IPS-15b (cell line): ENCODE measurements at regions not wholly inside any gene's neighbourhood (a gene's known extent, or its start where the extent isn't known, plus 50 kb on each side); places are given as distances from the start of the nearest gene placed in this dataset.

Experiments used
- H3K27me3 ChIP-seq: one replicate; pipeline ENCODE4 v1.6.1; 2013; ENCODE audit warnings: low read length; ENCODE audit not compliant: control insufficient read depth, insufficient read depth
- H3K36me3 ChIP-seq: one replicate; pipeline ENCODE4 v1.6.1; 2013; ENCODE audit warnings: low read length; ENCODE audit not compliant: control insufficient read depth, insufficient read depth
- H3K4me1 ChIP-seq: one replicate; pipeline ENCODE4 v1.6.1; 2013; ENCODE audit warnings: mild to moderate bottlenecking, low read length; ENCODE audit not compliant: control insufficient read depth, insufficient read depth
- H3K4me3 ChIP-seq: one replicate; pipeline ENCODE4 v1.5.1; 2013; ENCODE audit warnings: low read depth, low read length
- H3K9ac ChIP-seq: one replicate; pipeline ENCODE4 v1.6.1; 2013; ENCODE audit warnings: low read depth, mild to moderate bottlenecking, low read length
- H3K9me3 ChIP-seq: one replicate; pipeline ENCODE4 v1.6.1; 2013; ENCODE audit warnings: mild to moderate bottlenecking, low read length; ENCODE audit not compliant: control insufficient read depth, insufficient read depth

DNA sequence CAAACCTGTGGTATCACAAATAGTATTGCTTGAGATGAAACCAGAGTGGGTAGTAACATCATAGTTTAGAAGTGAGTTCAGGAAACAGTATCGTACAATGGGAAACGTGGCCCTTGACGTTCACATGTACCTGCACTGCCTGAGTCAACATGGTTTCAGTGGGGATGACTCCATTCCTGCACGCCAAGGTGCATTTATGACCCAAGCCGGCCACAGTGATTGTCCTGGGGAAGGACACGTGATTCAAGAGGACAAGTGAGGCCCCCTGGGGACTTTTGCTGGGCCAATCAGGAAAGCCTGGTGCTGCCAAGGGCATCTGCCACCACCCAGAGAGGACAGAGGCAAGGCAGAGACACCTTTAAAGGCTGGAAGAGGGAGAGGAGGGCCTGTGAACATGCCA, 119.2 kb downstream of the AXIN2 start:
- Histone ChIP-seq H3K4me1 (no peaks in the 10 kb centered on the region), H3K27me3 (no peaks in the 10 kb centered on the region), H3K9ac (no peak overlapping the region), H3K9me3 (no peaks in the 10 kb centered on the region), H3K4me3 (no peak overlapping the region), H3K36me3 (no peaks in the 10 kb centered on the region)

DNA sequence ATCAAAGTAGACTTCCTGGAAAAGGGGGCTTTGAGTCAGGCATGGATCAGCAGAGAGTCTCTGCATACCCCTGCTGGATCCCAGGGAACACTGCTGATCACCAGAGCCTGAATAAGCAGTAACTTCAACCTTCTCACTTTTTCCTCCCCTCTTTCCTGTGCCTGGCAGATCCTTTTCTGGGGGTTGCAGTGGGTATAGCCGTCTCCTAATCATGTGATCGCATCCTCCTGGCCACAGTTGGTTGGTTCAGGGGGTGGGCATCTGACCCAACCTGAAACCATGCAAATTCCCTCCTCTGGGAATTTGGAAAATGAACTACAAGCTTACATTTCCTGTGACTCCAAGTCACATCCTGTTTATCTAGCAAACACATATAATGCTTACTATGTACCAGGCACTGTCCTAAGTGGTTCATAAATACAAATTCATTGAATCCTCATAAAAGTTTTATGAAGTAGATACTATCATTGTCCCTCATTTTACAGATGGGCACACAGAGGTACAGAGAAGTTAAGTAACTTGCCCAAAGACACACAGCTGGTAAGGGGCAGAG, 120.3 kb downstream of the AXIN2 start:
- Histone ChIP-seq H3K27me3 (no peaks in the 10 kb centered on the region), H3K4me3 (no peak overlapping the region), H3K36me3 (no peaks in the 10 kb centered on the region), H3K9ac (no peak overlapping the region), H3K4me1 (no peaks in the 10 kb centered on the region), H3K9me3 (no peaks in the 10 kb centered on the region)

DNA sequence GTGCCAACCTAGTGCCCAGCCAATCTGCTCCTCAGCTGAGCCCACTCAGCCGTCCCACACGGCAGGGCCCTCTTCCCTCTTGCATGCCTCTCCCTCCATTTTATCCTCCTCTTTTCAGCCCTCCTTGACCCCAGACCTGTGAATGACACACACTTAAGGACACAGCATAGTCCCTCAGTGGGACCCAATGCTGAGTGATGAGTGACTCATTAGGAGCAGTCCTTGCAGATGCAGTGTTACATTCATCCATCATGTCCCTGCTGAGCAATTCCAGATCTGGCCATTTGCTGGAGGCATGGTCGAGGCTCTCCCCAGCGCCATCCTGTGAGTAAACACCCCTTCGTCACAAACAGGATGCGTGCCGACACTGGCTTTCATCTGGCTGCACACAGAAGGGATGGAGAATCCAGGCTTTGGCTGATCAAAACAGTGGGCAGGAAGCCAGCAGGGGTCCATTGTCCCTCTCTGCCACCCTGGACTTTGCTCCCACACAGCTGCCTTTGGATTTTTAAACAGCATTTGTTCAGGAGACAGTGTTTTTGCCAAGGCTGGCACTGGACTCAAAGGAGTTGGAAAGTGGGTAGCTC, 122.6 kb downstream of the AXIN2 start:
- Histone ChIP-seq H3K4me1 (no peaks in the 10 kb centered on the region), H3K9ac (no peak overlapping the region), H3K36me3 (no peaks in the 10 kb centered on the region), H3K9me3 (no peaks in the 10 kb centered on the region), H3K27me3 (no peaks in the 10 kb centered on the region), H3K4me3 (no peak overlapping the region)

- no peak overlapping the region for H3K9ac ChIP-seq
- no peaks in the 10 kb centered on the region for H3K36me3 ChIP-seq
- no peaks in the 10 kb centered on the region for H3K9me3 ChIP-seq
- no peaks in the 10 kb centered on the region for H3K27me3 ChIP-seq
- no peak overlapping the region for H3K4me3 ChIP-seq
- H3K4me1 ChIP-seq: no peaks in the 10 kb centered on the region
Measured at GRCh38 chr17:65438173-65438572, 123.3 kb downstream of the AXIN2 start.

DNA sequence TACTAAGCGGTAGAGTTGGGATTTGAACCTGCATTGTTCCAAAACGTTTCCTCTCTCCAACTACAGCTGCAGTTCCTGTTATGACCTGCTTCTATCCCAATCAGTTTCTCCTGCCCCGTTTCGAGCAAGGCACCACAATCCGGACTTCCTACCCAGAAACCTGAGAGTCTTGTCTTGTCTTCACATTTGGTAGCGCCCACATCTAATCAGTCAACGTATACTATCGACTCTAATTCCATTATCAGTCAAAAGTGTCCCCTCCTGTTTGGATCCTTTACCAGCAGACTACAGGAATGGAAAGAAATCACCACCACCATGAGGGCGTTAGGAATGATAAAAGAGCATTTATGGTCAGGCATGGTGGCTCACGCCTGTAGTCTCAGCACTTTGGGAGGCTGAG, 124.6 kb downstream of the AXIN2 start:
- Histone ChIP-seq H3K4me1 (no peaks in the 10 kb centered on the region), H3K36me3 (no peaks in the 10 kb centered on the region), H3K4me3 (no peak overlapping the region), H3K9me3 (no peaks in the 10 kb centered on the region), H3K9ac (no peak overlapping the region), H3K27me3 (no peaks in the 10 kb centered on the region)

GRCh38 chr17:65434878-65435277, 126.6 kb downstream of the AXIN2 start:
- Histone ChIP-seq H3K36me3 (no peaks in the 10 kb centered on the region), H3K27me3 (no peaks in the 10 kb centered on the region), H3K9me3 (no peaks in the 10 kb centered on the region), H3K4me3 (no peak overlapping the region), H3K4me1 (no peaks in the 10 kb centered on the region), H3K9ac (no peak overlapping the region)

- H3K4me3 ChIP-seq: no peak overlapping the region
- H3K27me3 ChIP-seq: no peaks in the 10 kb centered on the region
- H3K36me3 ChIP-seq: no peaks in the 10 kb centered on the region
- H3K9me3 ChIP-seq: no peaks in the 10 kb centered on the region
- H3K4me1 ChIP-seq: no peaks in the 10 kb centered on the region
- no peak overlapping the region for H3K9ac ChIP-seq
Measured at GRCh38 chr17:65434251-65434650, 127.2 kb downstream of the AXIN2 start.

DNA sequence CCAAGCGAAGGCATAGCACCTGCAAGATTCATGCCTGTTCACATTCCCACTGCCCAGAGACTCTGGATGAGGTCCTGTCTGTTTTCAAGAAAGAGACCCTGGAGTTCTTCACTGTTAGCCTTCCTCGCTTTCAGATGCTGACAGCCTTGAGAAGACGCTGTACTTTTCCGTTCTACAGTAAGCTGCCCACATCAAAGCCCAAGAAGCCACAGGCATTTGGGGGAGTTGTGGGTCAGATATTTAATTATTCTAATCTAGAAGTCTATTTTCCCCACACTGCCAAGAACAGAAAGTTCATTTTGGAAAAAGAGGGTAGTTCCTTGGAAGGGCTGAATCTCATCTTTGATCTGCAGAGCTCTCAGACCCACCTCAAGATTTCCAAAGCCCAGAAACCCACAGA, 127.9 kb downstream of the AXIN2 start:
- H3K27me3 ChIP-seq: no peaks in the 10 kb centered on the region
- H3K9ac ChIP-seq: no peak overlapping the region
- no peaks in the 10 kb centered on the region for H3K4me1 ChIP-seq
- H3K4me3 ChIP-seq: no peak overlapping the region
- H3K36me3 ChIP-seq: no peaks in the 10 kb centered on the region
- H3K9me3 ChIP-seq: no peaks in the 10 kb centered on the region

DNA sequence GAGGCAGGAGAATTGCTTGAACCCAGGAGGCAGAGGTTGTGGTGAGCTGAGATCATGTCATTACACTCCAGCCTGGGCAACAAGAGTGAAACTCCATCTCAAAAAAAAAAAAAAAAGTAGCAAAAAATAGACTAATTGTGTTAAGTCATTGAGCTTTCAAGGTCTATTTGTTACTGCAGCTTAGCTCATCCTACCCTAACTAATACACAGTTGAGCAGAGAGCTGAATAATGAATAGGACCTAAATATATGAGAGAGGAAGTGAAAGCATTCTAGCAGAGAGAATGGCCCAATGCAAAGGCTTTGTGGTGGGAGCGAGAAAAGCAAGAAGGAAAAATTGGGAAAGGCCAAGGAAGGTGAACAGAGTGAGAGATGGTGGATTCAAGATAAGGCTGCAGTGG, 128.3 kb downstream of the AXIN2 start:
- no peaks in the 10 kb centered on the region for H3K27me3 ChIP-seq
- no peaks in the 10 kb centered on the region for H3K4me1 ChIP-seq
- H3K4me3 ChIP-seq: no peak overlapping the region
- no peaks in the 10 kb centered on the region for H3K9me3 ChIP-seq
- no peaks in the 10 kb centered on the region for H3K36me3 ChIP-seq
- H3K9ac ChIP-seq: no peak overlapping the region

- H3K4me3 ChIP-seq: no peak overlapping the region
- H3K9ac ChIP-seq: no peak overlapping the region
- no peaks in the 10 kb centered on the region for H3K9me3 ChIP-seq
- H3K36me3 ChIP-seq: no peaks in the 10 kb centered on the region
- H3K27me3 ChIP-seq: no peaks in the 10 kb centered on the region
- no peaks in the 10 kb centered on the region for H3K4me1 ChIP-seq
Measured at GRCh38 chr17:65431116-65431515, 130.3 kb downstream of the AXIN2 start.

GRCh38 chr17:65430209-65430833, 131.1 kb downstream of the AXIN2 start:
- Histone ChIP-seq H3K27me3 (no peaks in the 10 kb centered on the region), H3K4me3 (no peak overlapping the region), H3K9me3 (no peaks in the 10 kb centered on the region), H3K36me3 (no peaks in the 10 kb centered on the region), H3K9ac (no peak overlapping the region), H3K4me1 (no peaks in the 10 kb centered on the region)

DNA sequence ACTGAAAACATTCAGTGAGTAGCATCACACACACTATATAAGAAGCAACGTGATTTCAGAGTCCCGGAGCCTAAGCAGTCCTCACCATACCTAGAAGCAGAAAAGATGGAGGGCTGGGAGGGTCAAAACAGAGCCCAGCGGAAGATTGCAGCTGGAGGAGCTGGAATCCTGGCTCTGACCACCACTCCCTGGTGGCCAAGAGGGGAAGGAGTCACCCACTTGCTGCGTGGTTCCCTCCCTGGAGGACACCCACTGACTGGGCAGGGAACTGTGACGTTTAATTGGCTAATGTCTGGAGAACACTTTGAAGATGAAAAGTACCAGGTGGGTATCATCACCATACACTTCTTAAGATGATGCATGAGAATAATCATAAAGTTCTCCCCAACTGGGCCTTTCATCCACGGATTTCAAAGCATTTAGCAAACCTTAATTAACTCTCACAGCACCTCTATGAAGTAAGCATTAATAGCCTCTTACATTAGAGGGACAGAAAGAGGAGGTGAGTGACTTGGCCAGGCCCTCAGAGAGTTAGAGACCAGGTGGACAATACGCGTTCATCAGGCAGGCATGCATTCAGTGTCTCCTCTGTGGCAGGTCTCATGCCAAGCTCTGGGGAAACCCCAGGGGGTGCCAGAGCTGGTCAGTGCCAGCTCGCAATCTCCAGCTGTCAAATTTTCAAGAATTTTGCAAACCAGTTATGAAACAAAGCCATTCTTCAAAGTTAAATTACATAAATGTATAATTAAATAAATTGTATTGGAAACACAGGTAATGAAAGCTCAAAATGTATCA, 137.9 kb downstream of the AXIN2 start:
- no peak overlapping the region for H3K4me3 ChIP-seq
- no peak overlapping the region for H3K9ac ChIP-seq
- H3K9me3 ChIP-seq: no peaks in the 10 kb centered on the region
- no peaks in the 10 kb centered on the region for H3K4me1 ChIP-seq
- H3K36me3 ChIP-seq: no peaks in the 10 kb centered on the region
- H3K27me3 ChIP-seq: no peaks in the 10 kb centered on the region
